NCI-H1417 (cell line): ENCODE measurements at regions not wholly inside any gene's neighbourhood (a gene's known extent, or its start where the extent isn't known, plus 50 kb on each side); places are given as distances from the start of the nearest gene placed in this dataset.
"Not testable (repeated sequence)": the region's sequence is repeated elsewhere in the genome, so short reads cannot be mapped to it uniquely, and the experiment has no call there.

ENCODE experiments used
- DNase-seq, 3 experiments: peaks; one replicate each; lab custom pipeline; 2025; lab: John Stamatoyannopoulos, UW

DNA sequence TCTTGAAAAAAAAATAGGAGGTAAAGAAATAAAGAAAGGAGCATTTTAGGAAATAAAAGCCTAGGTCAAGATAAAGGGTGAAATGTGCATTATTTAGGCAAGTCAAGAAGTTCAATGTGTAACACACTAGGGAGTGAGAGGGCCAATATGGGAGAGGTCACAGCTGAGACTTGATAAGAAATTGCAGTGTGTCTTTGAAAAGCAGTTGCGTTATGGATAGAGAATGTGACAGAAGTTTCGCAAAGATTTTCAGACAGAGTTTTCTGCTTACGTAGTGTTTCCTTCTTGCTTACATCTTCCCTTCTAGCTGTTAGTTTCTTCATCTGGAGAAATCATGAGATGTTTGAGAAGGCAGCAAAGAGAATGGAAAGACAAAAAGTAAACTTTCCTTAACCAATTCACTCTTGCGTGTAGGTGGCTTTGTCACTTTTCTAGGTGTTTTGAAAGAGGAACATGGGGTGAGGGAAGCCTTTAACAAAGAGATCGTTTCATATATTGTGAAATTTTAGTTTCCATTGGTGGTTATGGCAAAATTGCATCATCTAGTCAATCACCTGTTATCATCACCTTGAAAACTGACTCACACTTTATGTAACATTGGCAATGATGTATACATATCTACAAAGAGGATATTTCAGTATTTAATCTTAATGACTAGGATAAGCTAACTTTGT lies 975.5 kb downstream of the OLFM4 start:
- DNase-seq = no peak

DNA sequence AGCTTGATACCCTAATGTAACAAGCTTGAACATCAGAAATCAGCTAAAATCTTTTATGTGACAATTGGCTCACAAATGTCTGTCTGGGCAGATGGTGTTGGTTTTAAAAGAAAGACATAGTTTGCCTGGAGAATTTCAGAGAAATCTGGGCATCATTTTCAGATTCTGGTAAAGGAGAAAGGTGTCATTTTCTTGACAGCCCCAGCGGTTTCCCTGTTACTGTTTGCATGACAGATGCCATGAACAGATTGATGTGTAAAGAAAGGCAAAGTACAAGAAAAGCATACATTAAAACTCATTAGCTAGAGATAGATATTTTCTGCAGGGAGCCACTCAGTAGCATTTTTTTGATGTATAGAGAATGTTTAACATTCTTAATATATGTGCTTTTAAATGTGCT lies 987.9 kb downstream of the OLFM4 start:
- DNase-seq = no peak

DNA sequence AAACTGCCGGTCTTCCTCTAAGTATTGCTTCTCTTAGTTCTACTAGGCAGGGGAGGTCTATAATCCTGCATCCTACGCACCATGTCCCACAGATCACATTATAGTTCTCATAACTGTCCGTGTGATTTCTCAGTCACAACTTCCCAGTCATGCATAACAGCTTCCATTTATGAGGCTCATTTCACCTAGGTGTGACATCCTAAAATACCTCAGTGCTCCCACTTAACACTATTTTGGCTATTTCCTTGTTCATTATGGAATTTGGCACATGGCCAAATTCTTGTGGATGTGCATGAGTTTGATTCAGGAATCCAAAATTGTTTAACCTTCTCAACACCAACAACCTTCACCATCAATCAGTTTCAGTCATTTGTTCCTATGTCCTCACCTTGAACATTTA lies 989.9 kb downstream of the OLFM4 start:
- DNase-seq = peak in 1 of 3 experiments; percentile 27

- no peak for DNase-seq
Observed at GRCh38 chr13:54029226-54029625, 1000.6 kb downstream of the OLFM4 start.

DNA sequence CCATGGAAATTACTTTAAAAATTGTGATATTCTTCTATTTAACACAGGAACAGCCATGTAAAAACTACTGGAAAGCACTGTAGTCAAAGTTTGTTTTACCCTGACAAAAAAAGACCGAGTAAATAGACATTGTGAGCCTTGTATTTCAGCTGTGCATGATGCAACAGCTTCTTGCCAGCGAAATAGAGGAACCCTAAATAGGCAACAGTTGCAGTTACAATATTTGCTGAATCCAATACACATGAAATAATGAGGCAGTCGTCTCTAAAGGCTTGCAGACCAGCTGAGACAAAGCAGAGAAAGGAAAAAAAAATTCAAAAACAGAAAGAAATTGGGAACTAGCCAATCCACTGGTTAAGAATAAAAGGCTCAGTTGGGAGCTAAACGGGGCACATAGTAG lies 1001.1 kb downstream of the OLFM4 start:
- DNase-seq = no peak

GRCh38 chr13:54033323-54033861 lies 1004.8 kb downstream of the OLFM4 start:
- DNase-seq = no peak

DNA sequence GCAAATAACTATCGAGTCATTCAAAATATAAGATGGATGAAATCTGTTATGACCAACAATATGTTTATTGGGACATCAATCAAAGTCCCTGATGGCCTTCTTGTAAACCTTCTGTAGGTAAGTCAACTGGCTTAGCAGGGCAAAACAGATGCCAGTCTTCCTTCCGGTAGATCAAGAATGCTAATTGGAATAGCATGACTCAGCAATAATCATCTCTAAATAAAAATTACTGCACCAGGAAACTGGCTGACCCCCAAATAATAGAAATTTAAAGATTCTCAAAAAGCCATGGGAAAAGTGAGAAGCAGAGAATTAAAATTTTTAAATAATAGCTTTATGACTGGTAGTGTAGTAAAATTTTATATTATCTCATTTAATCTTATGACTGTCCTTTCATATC lies 1005.4 kb downstream of the OLFM4 start:
- no peak for DNase-seq

GRCh38 chr13:54057416-54057815 lies 1028.8 kb downstream of the OLFM4 start:
- not testable (repeated sequence) for DNase-seq

- DNase-seq = not testable (repeated sequence)
Observed at GRCh38 chr13:54069958-54070357, 1041.3 kb downstream of the OLFM4 start.

DNA sequence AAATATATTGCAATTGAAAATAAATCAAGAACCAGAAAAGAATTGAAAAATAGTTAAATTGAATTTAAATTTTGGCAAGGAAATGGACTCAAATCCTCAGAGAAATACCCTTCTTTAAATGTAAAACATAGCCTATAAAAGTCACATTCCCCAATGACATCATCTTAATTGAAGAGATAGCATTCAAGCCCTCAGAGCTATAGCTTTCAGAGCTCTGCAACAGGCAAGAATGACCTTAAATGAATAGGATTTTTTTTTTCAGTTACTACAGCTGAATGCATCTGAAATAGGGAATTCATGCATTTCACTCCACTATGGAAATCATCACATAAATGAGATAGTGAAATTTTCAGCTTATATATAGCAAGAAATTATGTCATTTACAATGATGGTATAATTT lies 1049.0 kb downstream of the OLFM4 start:
- no peak for DNase-seq

DNA sequence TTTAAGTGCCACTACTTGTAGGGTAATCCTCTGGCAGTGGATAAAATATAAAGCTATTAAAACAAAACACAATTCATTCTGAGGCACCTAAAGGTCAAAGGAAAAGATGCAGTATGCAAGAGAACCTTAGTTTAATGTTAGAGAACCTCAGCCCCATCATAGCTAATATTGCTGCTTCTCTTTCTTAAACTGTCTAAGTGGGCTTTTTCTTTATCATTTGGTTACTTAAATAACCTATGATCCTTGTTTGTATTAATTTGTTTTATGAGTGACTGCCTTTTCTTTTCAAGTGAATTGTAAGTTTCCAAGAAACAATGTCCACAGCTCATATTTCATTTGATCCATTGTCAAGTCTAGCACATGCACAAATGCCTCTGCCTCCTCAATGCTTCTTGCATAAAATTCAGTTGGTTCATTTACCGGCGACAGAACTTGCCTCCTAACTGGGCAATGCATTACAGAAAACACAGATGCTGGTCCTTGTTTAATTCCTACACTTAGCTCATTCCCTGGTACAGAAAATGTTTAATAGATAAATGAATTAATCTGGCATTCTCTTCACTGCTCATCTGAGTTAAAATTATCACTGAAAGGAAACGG lies 1049.8 kb downstream of the OLFM4 start:
- peak in 2 of 3 experiments; percentile 12 to 65 for DNase-seq

DNA sequence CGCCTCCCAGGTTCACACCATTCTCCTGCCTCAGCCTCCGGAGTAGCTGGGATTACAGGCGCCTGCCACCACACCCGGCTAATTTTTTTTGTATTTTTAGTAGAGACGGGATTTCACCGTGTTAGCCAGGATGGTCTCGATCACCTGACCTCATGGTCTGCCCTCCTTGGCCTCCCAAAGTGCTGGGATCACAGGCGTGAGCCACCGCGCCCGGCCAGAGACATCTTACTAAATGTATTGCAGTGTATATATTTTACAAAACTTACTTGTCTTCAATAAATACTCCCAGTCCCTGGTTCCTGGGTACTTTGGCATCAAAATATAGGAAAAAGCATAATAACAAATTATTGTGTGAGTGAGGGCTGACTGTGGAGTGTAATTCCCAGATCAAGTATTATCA lies 1053.7 kb downstream of the OLFM4 start:
- not testable (repeated sequence) for DNase-seq

DNA sequence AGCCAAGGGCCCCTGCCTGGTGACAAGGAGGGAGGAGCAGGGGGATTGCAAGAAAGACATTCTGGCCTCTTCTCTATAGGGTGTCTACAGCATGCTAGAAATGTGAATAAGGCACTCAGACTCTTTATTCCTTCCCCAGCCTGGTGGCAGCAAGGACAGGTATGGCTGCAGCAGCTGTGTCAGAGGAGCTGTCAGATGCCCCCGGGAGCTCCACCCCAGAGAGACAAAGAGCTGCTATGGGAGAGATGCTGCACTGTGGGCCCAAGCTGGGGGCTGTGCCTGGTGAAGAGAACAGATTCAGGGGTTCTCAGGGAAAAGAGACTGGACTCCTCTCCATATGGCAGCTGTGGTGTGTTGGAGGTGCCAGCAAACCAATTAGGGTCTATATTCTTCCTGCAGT lies 1063.3 kb downstream of the OLFM4 start:
- DNase-seq = no peak

DNA sequence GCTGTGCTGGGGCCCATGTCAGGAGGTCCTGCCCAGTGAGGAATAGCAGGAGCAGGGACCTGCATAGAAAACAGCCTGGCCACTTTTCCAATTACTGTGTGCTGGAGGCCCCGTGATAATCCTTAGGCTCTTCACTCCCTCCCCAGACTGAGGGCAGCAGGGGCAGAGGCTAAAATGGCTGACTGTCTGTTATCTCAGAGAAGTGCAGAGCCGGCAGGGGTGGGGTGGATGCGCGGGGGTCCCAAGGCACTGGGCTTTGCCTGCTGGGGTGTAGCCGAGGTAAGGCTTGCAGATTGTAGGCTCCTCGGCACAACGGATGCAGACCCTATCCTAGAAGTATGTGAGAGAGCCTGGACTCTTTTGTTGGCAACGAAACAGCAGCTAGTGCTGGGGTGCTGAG lies 1064.1 kb downstream of the OLFM4 start:
- DNase-seq = no peak

- no peak for DNase-seq
Observed at GRCh38 chr13:54110597-54110996, 1082.0 kb downstream of the OLFM4 start.

- no peak for DNase-seq
Observed at GRCh38 chr13:54124700-54125099, 1096.1 kb downstream of the OLFM4 start.

DNA sequence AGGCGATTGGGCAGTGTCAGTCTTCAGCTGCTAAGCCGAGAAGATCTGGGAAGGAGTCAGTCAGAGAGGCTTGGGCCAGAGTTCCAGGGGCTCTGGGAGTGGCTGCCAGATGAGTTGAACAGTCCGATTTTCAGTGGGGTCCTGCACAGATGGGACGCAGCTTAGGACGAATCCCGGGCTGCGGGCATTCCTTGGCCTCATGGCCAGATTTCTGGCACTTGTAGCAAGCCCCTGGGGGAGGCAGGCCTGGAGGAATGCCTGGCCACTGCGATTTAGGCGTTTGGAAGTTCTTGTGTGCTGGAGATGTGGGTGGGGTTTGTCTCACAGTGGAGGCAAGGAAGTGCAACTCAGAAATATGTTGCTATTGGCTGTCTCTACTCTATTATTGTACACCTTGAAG lies 1102.3 kb downstream of the OLFM4 start:
- not testable (repeated sequence) for DNase-seq

GRCh38 chr13:54131433-54131832 lies 1102.8 kb downstream of the OLFM4 start:
- not testable (repeated sequence) for DNase-seq

GRCh38 chr13:54132127-54132526 lies 1103.5 kb downstream of the OLFM4 start:
- not testable (repeated sequence) for DNase-seq

DNA sequence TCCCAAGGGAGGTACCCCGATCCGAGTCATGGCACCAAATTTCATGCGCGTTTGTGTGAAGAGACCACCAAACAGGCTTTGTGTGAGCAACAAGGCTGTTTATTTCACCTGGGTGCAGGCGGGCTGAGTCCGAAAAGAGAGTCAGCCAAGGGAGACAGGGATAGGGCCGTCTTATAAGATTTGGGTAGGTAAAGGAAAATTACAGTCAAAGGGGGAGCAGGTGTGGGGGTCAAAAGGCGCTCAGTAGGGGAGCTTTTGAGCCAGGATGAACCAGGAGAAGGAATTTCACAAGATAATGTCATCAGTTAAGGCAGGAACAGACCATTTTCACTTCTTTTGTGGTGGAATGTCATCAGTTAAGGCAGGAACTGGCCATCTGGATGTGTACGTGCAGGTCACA lies 1104.1 kb downstream of the OLFM4 start:
- DNase-seq = not testable (repeated sequence)

DNA sequence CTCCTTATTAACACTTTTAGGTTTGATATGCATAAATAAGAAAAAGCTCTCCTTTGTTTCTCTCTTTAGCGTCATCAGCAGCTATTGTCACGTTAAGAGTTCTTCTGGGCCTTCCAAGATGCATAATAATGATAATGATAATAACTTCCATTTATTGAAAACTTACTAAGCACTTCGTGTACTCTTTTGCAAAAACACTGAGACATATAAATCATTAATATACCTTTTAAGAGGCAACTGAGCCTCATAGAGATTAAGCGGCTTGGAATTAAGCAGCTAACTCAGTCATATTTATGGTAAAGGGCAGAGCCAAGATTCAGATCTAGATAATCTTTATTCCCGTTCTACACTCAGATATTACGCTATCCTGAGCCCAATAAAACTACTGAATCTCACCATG lies 1105.1 kb downstream of the OLFM4 start:
- DNase-seq = no peak

- DNase-seq = no peak
Observed at GRCh38 chr13:54144828-54145227, 1116.2 kb downstream of the OLFM4 start.

GRCh38 chr13:54150851-54151250 lies 1122.2 kb downstream of the OLFM4 start:
- DNase-seq = no peak

GRCh38 chr13:54162069-54162468 lies 1133.5 kb downstream of the OLFM4 start:
- peak in 1 of 3 experiments; percentile 24 for DNase-seq
